Smooth muscle cell of the brain vasculature (primary cell): ENCODE measurements at regions not wholly inside any gene's neighbourhood (a gene's known extent, or its start where the extent isn't known, plus 50 kb on each side); places are given as distances from the start of the nearest gene placed in this dataset.
"Not testable (repeated sequence)": the region's sequence is repeated elsewhere in the genome, so short reads cannot be mapped to it uniquely, and the experiment has no call there.

ENCODE experiments used
- DNase-seq: peaks from one replicate; pipeline ENCODE4 v3.0.0-alpha.2; 2012; ENCODE audit warnings: low read depth, low spot score

GRCh38 chr7:120180221-120180620 is 92.8 kb upstream of the KCND2 start:
- no peak for DNase-seq

- DNase-seq, result no peak
Observed at GRCh38 chr7:120181499-120181898, 91.5 kb upstream of the KCND2 start.

- no peak for DNase-seq
Observed at GRCh38 chr7:120184866-120185265, 88.1 kb upstream of the KCND2 start.

GRCh38 chr7:120185940-120186682 is 86.9 kb upstream of the KCND2 start:
- DNase-seq, result no peak

- no peak for DNase-seq
Observed at GRCh38 chr7:120186688-120187087, 86.3 kb upstream of the KCND2 start.

GRCh38 chr7:120189623-120190022 is 83.4 kb upstream of the KCND2 start:
- no peak for DNase-seq

- DNase-seq, result no peak
Observed at GRCh38 chr7:120190109-120190508, 82.9 kb upstream of the KCND2 start.

- no peak for DNase-seq
Observed at GRCh38 chr7:120190566-120190965, 82.4 kb upstream of the KCND2 start.

- DNase-seq, result not testable (repeated sequence)
Observed at GRCh38 chr7:120191423-120191822, 81.6 kb upstream of the KCND2 start.

- DNase-seq, result no peak
Observed at GRCh38 chr7:120201290-120201689, 71.7 kb upstream of the KCND2 start.

- DNase-seq, result no peak
Observed at GRCh38 chr7:120205101-120205500, 67.9 kb upstream of the KCND2 start.

GRCh38 chr7:120207037-120207436 is 65.9 kb upstream of the KCND2 start:
- no peak for DNase-seq

GRCh38 chr7:120215654-120216053 is 57.3 kb upstream of the KCND2 start:
- DNase-seq, result no peak

- no peak for DNase-seq
Observed at GRCh38 chr7:120216947-120217346, 56.0 kb upstream of the KCND2 start.

- DNase-seq, result no peak
Observed at GRCh38 chr7:120218712-120219111, 54.3 kb upstream of the KCND2 start.

GRCh38 chr7:120221666-120222065 is 51.3 kb upstream of the KCND2 start:
- no peak for DNase-seq
